GM12878 (cell line): ENCODE measurements at regions not wholly inside any gene's neighbourhood (a gene's known extent, or its start where the extent isn't known, plus 50 kb on each side); places are given as distances from the start of the nearest gene placed in this dataset.

Experiments used
- ATAC-seq: fragments of 200-7000 bp; cut with Tn5 transposase; 3 replicates; pipeline ENCODE4 v1.9.1; 2020; ENCODE audit warnings: mild to moderate bottlenecking, moderate library complexity
- BruUV-seq: library from RNA; stranded (reverse); fragments of 400-500 nt; replicated peaks from 2 replicates; lab custom pipeline; 2021; lab: Mats Ljungman, UMichigan
- CTCF ChIA-PET: fragments of 300-600 bp; sonication (Branson Sonifier 250); formaldehyde crosslinking; extraction: SDS; loops from one replicate; lab custom pipeline; 2021; ENCODE audit warnings: inconsistent platforms; lab: Yijun Ruan, JAX
- POLR2A ChIA-PET: fragments of 350-600 bp; formaldehyde crosslinking; extraction: SDS; loops from one replicate; lab custom pipeline; 2021; ENCODE audit warnings: inconsistent platforms; lab: Charles Lee
- RAD21 ChIA-PET: fragments of 300-600 bp; sonication (Branson Sonifier 250); formaldehyde crosslinking; loops from one replicate; lab custom pipeline; 2023; ENCODE audit warnings: antibody characterized with exemption; ENCODE audit not compliant: unreplicated experiment; lab: Charles Lee
- SMC1A ChIA-PET: fragments of 300-600 bp; sonication (Branson Sonifier 250); formaldehyde crosslinking; loops from one replicate; lab custom pipeline; 2023; ENCODE audit not compliant: unreplicated experiment, uncharacterized antibody; lab: Charles Lee
- DNase-seq: peaks from one replicate; pipeline ENCODE4 v3.0.0-alpha.2; 2011; ENCODE audit warnings: low read depth, low spot score
- FAIRE-seq: peaks from 3 replicates; lab custom pipeline; 2011; peaks lifted over from hg19 to GRCh38; lab: Jason Lieb, UNC
- H2AFZ ChIP-seq: 2 replicates; pipeline ENCODE4 v1.6.0; 2011; ENCODE audit warnings: low read depth, low read length, control low read depth; ENCODE audit not compliant: control insufficient read depth
- H3K27ac ChIP-seq: 2 replicates; pipeline ENCODE4 v1.5.1; 2011; ENCODE audit warnings: control low read depth; ENCODE audit not compliant: control insufficient read depth, insufficient read depth
- H3K27me3 ChIP-seq, 2 experiments: replicated peaks in 1 of 2; 2 replicates each; pipeline versions ENCODE4 v1.6.0 to v1.6.1; 2011; ENCODE audit warnings: low read length in 1 of 2; ENCODE audit not compliant: control insufficient read depth in 2 of 2, insufficient read depth in 2 of 2
- H3K36me3 ChIP-seq, 2 experiments: 2 replicates each; pipeline ENCODE4 v1.5.1; 2011; ENCODE audit warnings: low read length in 1 of 2; ENCODE audit not compliant: control insufficient read depth in 2 of 2, insufficient read depth in 2 of 2
- H3K4me1 ChIP-seq: 2 replicates; pipeline ENCODE4 v1.6.1; 2011; ENCODE audit warnings: mild to moderate bottlenecking, low read length, moderate library complexity, mixed read lengths; ENCODE audit not compliant: control insufficient read depth, insufficient read depth
- H3K4me2 ChIP-seq: 2 replicates; pipeline ENCODE4 v1.6.0; 2011; ENCODE audit warnings: control low read depth; ENCODE audit not compliant: control insufficient read depth, insufficient read depth
- H3K4me3 ChIP-seq: fragments of 200-600 bp; sonication (generic); 2 replicates; pipeline ENCODE4 v1.5.1; 2016
- H3K79me2 ChIP-seq: 2 replicates; pipeline ENCODE4 v1.6.0; 2011; ENCODE audit warnings: low read length; ENCODE audit not compliant: control insufficient read depth, insufficient read depth
- H3K9ac ChIP-seq: 2 replicates; pipeline ENCODE4 v1.8.0; 2011; ENCODE audit warnings: low read length, control low read depth, mixed read lengths; ENCODE audit not compliant: control insufficient read depth, insufficient read depth
- H3K9me3 ChIP-seq: replicated peaks from 3 replicates; pipeline ENCODE4 v1.5.1; 2011; ENCODE audit warnings: mild to moderate bottlenecking, low read length; ENCODE audit not compliant: control insufficient read depth, insufficient read depth
- H4K20me1 ChIP-seq: 2 replicates; pipeline ENCODE4 v1.6.0; 2011; ENCODE audit not compliant: control insufficient read depth, insufficient read depth
- ATF2 ChIP-seq: IDR thresholded peaks from 2 replicates; pipeline ENCODE4 v1.6.1; 2012; ENCODE audit warnings: low read length, inconsistent platforms
- LARP7 ChIP-seq: fragments of 450-650 bp; IDR thresholded peaks from 2 replicates; pipeline ENCODE4 v1.6.1; 2017; ENCODE audit warnings: mild to moderate bottlenecking
- MAX ChIP-seq: IDR thresholded peaks from 2 replicates; pipeline ENCODE4 v1.6.1; 2012; ENCODE audit warnings: low read depth, low read length, improper control_type of control experiment
- MEF2A ChIP-seq: IDR thresholded peaks from 2 replicates; pipeline ENCODE4 v1.6.1; 2011; ENCODE audit warnings: low read depth, mild to moderate bottlenecking, low read length, moderate library complexity; ENCODE audit not compliant: insufficient read depth
- NKRF ChIP-seq: fragments of 450-650 bp; conservative IDR thresholded peaks from 2 replicates; pipeline ENCODE4 v1.6.1; 2017; ENCODE audit warnings: mild to moderate bottlenecking, moderate library complexity
- RFX5 ChIP-seq: IDR thresholded peaks from 2 replicates; pipeline ENCODE4 v1.6.1; 2011; ENCODE audit warnings: low read depth, low read length, improper control_type of control experiment
- SPI1 ChIP-seq: IDR thresholded peaks from 2 replicates; pipeline ENCODE4 v1.6.1; 2011; ENCODE audit warnings: low read depth, mild to moderate bottlenecking, low read length, moderate library complexity, borderline replicate concordance; ENCODE audit not compliant: insufficient read depth
- SREBF1 ChIP-seq: IDR thresholded peaks from 2 replicates; pipeline ENCODE4 v1.6.1; 2012; ENCODE audit warnings: mild to moderate bottlenecking, low read length
- SRF ChIP-seq, 2 experiments: IDR thresholded peaks; 2 replicates each; pipeline ENCODE4 v1.6.1; 2011; ENCODE audit warnings: low read depth in 2 of 2, low read length in 2 of 2, mild to moderate bottlenecking in 1 of 2, moderate library complexity in 1 of 2
- TARDBP ChIP-seq: IDR thresholded peaks from 2 replicates; pipeline ENCODE4 v1.6.1; 2016; ENCODE audit warnings: borderline replicate concordance
- TBL1XR1 ChIP-seq: IDR thresholded peaks from 2 replicates; pipeline ENCODE4 v1.6.1; 2012; ENCODE audit warnings: low read depth, low read length, improper control_type of control experiment
- TCF12 ChIP-seq: IDR thresholded peaks from 2 replicates; pipeline ENCODE4 v1.6.1; 2011; ENCODE audit warnings: low read depth, mild to moderate bottlenecking, low read length
- WGBS: methylation state at CpG from one replicate; pipeline ENCODE4 v1.1.6; 2016; ENCODE audit warnings: low lambda C conversion rate; ENCODE audit not compliant: insufficient replicate concordance, insufficient coverage; ENCODE audit errors: missing lambda C conversion rate; 5-methylcytosine and 5-hydroxymethylcytosine counted together
- in situ Hi-C: fragments of 300-500 bp; cut with MboI; formaldehyde crosslinking; loops from 9 replicates; pipeline ENCODE4 v1.14.3; 2018; ENCODE audit warnings: mixed read lengths
- intact Hi-C: fragments of 100-400 bp; cut with micrococcal nuclease; formaldehyde crosslinking; loops from one replicate; pipeline ENCODE4 v1.14.2; 2022; ENCODE audit not compliant: unreplicated experiment
- TF ChIP-seq, protein P1 (sequence below): fragments of 450-650 bp; IDR thresholded peaks from 2 replicates; pipeline ENCODE4 v1.6.1; 2017; ENCODE audit warnings: mild to moderate bottlenecking
- TF ChIP-seq, protein P2 (sequence below): fragments of 450-650 bp; IDR thresholded peaks from 2 replicates; pipeline ENCODE4 v1.6.1; 2017; ENCODE audit warnings: mild to moderate bottlenecking, moderate library complexity

DNA sequence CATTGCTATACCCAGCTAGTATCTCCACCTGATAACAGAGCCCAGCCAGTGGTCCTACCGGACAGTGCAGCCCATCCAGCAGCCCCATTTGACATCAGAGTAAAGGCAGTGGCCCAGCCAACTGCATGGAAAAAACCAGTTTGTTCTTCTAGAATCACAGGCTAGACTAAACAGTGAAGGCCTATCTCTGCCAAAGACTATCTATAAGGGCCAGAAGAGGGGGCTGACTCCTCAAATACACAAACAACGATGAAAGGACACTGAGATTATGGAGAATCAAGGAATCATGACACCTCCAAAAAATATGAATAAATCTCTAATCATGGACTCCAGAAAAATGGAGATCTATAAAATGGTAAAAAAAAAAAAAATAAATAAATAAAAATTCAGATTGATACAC, 546.4 kb upstream of the HTR2C start:
- ChIA-PET CTCF (no interaction called here), SMC1A (no interaction called here), POLR2A (no interaction called here), RAD21 (no interaction called here)
- DNase-seq (no peak), ATAC-seq (no peak), FAIRE-seq (no peak)
- no peak overlapping the region for H3K9ac ChIP-seq
- H3K9me3 ChIP-seq = no peaks in the 10 kb centered on the region
- no peaks in the 10 kb centered on the region for H3K27me3 ChIP-seq
- H3K4me1 ChIP-seq = no peaks in the 10 kb centered on the region
- 50% methylated on average over 2 of the region's 2 CpGs for WGBS
- H3K4me2 ChIP-seq = no peak overlapping the region
- H3K27ac ChIP-seq = no peak overlapping the region
- H2AFZ ChIP-seq = no peak overlapping the region
- H3K36me3 ChIP-seq = no peaks in the 10 kb centered on the region
- no TSS peak for BruUV-seq
- H4K20me1 ChIP-seq = no peaks in the 10 kb centered on the region
- in situ Hi-C loops = no loop called here
- no peaks in the 10 kb centered on the region for H3K79me2 ChIP-seq
- intact Hi-C loops = no loop called here
- H3K4me3 ChIP-seq = no peak overlapping the region
- TF ChIP-seq RFX5 = no peak
- no peak for TF ChIP-seq SRF (IDR thresholded peaks at IDR 0.05; ENCODE audit: low read depth in 2 of 2, low read length in 2 of 2)
- no peak for TF ChIP-seq NKRF
- TF ChIP-seq, protein P1, sequence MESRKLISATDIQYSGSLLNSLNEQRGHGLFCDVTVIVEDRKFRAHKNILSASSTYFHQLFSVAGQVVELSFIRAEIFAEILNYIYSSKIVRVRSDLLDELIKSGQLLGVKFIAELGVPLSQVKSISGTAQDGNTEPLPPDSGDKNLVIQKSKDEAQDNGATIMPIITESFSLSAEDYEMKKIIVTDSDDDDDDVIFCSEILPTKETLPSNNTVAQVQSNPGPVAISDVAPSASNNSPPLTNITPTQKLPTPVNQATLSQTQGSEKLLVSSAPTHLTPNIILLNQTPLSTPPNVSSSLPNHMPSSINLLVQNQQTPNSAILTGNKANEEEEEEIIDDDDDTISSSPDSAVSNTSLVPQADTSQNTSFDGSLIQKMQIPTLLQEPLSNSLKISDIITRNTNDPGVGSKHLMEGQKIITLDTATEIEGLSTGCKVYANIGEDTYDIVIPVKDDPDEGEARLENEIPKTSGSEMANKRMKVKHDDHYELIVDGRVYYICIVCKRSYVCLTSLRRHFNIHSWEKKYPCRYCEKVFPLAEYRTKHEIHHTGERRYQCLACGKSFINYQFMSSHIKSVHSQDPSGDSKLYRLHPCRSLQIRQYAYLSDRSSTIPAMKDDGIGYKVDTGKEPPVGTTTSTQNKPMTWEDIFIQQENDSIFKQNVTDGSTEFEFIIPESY = no peak
- TF ChIP-seq LARP7 = no peak
- no peak for TF ChIP-seq MAX
- TF ChIP-seq, protein P2, sequence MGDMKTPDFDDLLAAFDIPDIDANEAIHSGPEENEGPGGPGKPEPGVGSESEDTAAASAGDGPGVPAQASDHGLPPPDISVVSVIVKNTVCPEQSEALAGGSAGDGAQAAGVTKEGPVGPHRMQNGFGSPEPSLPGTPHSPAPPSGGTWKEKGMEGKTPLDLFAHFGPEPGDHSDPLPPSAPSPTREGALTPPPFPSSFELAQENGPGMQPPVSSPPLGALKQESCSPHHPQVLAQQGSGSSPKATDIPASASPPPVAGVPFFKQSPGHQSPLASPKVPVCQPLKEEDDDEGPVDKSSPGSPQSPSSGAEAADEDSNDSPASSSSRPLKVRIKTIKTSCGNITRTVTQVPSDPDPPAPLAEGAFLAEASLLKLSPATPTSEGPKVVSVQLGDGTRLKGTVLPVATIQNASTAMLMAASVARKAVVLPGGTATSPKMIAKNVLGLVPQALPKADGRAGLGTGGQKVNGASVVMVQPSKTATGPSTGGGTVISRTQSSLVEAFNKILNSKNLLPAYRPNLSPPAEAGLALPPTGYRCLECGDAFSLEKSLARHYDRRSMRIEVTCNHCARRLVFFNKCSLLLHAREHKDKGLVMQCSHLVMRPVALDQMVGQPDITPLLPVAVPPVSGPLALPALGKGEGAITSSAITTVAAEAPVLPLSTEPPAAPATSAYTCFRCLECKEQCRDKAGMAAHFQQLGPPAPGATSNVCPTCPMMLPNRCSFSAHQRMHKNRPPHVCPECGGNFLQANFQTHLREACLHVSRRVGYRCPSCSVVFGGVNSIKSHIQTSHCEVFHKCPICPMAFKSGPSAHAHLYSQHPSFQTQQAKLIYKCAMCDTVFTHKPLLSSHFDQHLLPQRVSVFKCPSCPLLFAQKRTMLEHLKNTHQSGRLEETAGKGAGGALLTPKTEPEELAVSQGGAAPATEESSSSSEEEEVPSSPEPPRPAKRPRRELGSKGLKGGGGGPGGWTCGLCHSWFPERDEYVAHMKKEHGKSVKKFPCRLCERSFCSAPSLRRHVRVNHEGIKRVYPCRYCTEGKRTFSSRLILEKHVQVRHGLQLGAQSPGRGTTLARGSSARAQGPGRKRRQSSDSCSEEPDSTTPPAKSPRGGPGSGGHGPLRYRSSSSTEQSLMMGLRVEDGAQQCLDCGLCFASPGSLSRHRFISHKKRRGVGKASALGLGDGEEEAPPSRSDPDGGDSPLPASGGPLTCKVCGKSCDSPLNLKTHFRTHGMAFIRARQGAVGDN = no peak
- TF ChIP-seq MEF2A = no peak
- TF ChIP-seq TCF12 = no peak
- no peak for TF ChIP-seq TBL1XR1
- no peak for TF ChIP-seq SREBF1
- no peak for TF ChIP-seq ATF2
- no peak for TF ChIP-seq SPI1
- no peak for TF ChIP-seq TARDBP
